Uterus (tissue), 3 donors: ENCODE measurements at regions not wholly inside any gene's neighbourhood (a gene's known extent, or its start where the extent isn't known, plus 50 kb on each side); places are given as distances from the start of the nearest gene placed in this dataset.

Experiments used
- DNase-seq, 2 donors: peaks; one replicate each; pipeline ENCODE4 v3.0.0-alpha.2; 2019 to 2020
- H3K27ac ChIP-seq, 2 donors: fragments of 200-600 bp; sonication (generic); 1 replicate in 1 of 2; 2 replicates in 1 of 2; pipeline ENCODE4 v1.5.1; 2016 to 2018
- H3K27me3 ChIP-seq, 2 donors: fragments of 200-600 bp; sonication (generic); one replicate each; pipeline ENCODE4 v1.5.1; 2018 to 2019; ENCODE audit warnings: control low read depth in 1 of 2
- H3K36me3 ChIP-seq, 2 donors: fragments of 200-600 bp; sonication (generic); one replicate each; pipeline ENCODE4 v1.5.1; 2019; ENCODE audit warnings: control low read depth in 1 of 2
- H3K4me1 ChIP-seq, 2 donors: fragments of 200-600 bp; sonication (generic); one replicate each; pipeline ENCODE4 v1.5.1; 2018 to 2019; ENCODE audit warnings: control low read depth in 1 of 2
- H3K4me3 ChIP-seq, 2 donors: fragments of 200-600 bp; sonication (generic); 1 replicate in 1 of 2; 2 replicates in 1 of 2; pipeline ENCODE4 v1.5.1; 2018 to 2019; ENCODE audit warnings: mild to moderate bottlenecking in 1 of 2
- H3K9me3 ChIP-seq, 2 donors: fragments of 200-600 bp; sonication (generic); one replicate each; pipeline ENCODE4 v1.5.1; 2019; ENCODE audit warnings: control low read depth in 1 of 2
- POLR2A ChIP-seq, 2 donors: fragments of 450-650 bp; IDR thresholded peaks; one replicate each; pipeline ENCODE4 v1.6.1; 2016; ENCODE audit warnings: antibody characterized with exemption in 2 of 2, mild to moderate bottlenecking in 1 of 2, moderate library complexity in 1 of 2
- intact Hi-C: fragments of 100-400 bp; cut with DNase I; formaldehyde crosslinking; loops from one replicate; pipeline ENCODE4 v1.15.1; 2023; ENCODE audit warnings: low total_unique reads
- TF ChIP-seq, protein P1 (sequence below), 4 experiments: fragments of 200-600 bp in 2 of 4; fragments of 450-650 bp in 2 of 4; sonication (generic) in 2 of 4; IDR thresholded peaks; one replicate each; pipeline ENCODE4 v1.5.1; 2016 to 2019; ENCODE audit warnings: antibody characterized with exemption in 4 of 4, mild to moderate bottlenecking in 2 of 4, moderate library complexity in 1 of 4
- donor health status: DM: yes; HTN: yes; CAD: no.

DNA sequence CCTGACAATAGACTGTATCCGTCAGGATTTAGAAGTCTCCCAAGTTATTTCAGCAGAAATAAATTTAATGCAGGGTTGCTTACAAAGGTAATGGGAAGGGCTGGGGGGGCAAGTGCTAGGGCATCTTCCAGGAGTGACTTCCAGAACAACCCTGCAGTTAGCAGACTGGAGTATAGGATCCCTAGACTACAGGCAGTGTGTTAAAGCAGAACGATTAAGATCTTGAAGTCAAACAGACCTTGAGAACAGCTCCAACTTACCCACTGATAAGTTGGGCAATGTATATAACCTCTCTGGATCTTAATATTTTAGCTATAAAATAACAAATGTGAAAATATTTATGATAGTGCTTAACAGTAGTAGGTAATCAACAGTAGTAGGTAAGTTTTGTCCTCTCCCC, 113.6 kb upstream of the LIFR start:
- no peak for DNase-seq
- H3K27ac ChIP-seq, result no peak overlapping the region
- intact Hi-C loops, result no loop called here
- H3K4me3 ChIP-seq, result no peak overlapping the region
- H3K4me1 ChIP-seq, result no peaks in the 10 kb centered on the region
- no peaks in the 10 kb centered on the region for H3K36me3 ChIP-seq
- no peaks in the 10 kb centered on the region for H3K27me3 ChIP-seq
- H3K9me3 ChIP-seq, result no peaks in the 10 kb centered on the region
- TF ChIP-seq POLR2A (IDR thresholded peaks at IDR 0.05), result no peak
- TF ChIP-seq, protein P1, sequence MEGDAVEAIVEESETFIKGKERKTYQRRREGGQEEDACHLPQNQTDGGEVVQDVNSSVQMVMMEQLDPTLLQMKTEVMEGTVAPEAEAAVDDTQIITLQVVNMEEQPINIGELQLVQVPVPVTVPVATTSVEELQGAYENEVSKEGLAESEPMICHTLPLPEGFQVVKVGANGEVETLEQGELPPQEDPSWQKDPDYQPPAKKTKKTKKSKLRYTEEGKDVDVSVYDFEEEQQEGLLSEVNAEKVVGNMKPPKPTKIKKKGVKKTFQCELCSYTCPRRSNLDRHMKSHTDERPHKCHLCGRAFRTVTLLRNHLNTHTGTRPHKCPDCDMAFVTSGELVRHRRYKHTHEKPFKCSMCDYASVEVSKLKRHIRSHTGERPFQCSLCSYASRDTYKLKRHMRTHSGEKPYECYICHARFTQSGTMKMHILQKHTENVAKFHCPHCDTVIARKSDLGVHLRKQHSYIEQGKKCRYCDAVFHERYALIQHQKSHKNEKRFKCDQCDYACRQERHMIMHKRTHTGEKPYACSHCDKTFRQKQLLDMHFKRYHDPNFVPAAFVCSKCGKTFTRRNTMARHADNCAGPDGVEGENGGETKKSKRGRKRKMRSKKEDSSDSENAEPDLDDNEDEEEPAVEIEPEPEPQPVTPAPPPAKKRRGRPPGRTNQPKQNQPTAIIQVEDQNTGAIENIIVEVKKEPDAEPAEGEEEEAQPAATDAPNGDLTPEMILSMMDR (IDR thresholded peaks at IDR 0.05), result no peak

DNA sequence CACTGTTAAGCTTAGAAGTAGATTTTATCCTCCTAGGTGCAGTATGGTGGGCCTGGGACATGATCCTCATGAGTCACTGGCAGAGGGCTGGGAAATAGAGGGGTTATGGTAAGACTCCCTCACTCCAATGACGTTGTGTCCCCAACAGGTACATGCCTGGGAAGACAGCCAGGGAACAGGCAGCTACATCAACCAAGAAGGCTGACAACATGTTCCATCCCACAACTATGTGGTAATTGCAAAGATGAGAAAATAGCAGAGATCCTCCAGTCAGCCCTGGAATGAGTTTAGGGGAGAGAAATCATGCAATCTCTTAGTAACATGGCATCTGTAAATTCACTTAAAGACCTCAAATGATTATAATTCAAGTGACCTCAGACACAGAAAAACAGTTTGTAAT, 114.4 kb upstream of the LIFR start:
- Histone ChIP-seq H3K27ac (no peak overlapping the region), H3K4me3 (no peak overlapping the region), H3K36me3 (no peaks in the 10 kb centered on the region), H3K4me1 (no peaks in the 10 kb centered on the region), H3K27me3 (no peaks in the 10 kb centered on the region), H3K9me3 (no peaks in the 10 kb centered on the region)
- intact Hi-C loops, result no loop called here
- TF ChIP-seq, protein P1 (IDR thresholded peaks at IDR 0.05), result no peak
- TF ChIP-seq POLR2A (IDR thresholded peaks at IDR 0.05), result no peak
- DNase-seq, result no peak

DNA sequence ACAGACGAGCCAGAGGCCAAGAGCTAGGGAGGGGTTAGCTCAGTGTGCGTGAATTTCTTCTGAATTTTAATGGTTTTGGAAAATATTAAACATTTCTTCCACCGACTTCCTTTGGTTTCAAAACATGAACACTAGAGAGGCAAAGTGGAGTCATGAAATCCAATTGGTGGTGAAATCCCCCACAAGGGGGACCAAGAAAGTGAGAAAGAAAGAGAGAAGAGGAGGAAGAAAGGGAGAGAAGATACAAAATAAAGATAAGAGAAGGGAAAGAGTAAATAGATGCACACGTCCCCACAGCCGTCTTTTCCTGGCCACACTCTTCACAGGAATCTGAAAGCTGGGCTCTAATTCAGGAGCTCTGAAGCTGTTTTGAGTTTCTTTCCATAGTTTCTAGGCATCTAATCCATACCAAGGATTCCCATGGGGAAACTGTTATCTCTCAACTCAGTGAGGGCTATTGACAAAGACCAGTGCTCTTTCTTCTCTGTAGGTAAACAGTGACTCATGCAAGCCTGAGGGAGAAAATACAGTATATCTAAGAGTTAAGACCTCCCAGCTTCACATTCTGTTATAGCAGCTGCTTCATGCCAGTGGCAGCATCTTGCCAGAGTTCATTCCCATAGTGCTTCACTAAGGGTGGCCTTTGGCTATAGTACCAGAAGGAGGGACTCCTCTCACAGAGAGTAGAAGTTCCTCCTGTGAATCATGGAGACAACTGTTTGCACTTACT, 115.8 kb upstream of the LIFR start:
- no peaks in the 10 kb centered on the region for H3K4me1 ChIP-seq
- H3K27me3 ChIP-seq, result no peaks in the 10 kb centered on the region
- intact Hi-C loops, result no loop called here
- no peak for DNase-seq
- no peaks in the 10 kb centered on the region for H3K9me3 ChIP-seq
- H3K27ac ChIP-seq, result no peak overlapping the region
- no peak for TF ChIP-seq POLR2A (IDR thresholded peaks at IDR 0.05)
- TF ChIP-seq, protein P1 (IDR thresholded peaks at IDR 0.05), result no peak
- H3K36me3 ChIP-seq, result no peaks in the 10 kb centered on the region
- H3K4me3 ChIP-seq, result no peak overlapping the region

DNA sequence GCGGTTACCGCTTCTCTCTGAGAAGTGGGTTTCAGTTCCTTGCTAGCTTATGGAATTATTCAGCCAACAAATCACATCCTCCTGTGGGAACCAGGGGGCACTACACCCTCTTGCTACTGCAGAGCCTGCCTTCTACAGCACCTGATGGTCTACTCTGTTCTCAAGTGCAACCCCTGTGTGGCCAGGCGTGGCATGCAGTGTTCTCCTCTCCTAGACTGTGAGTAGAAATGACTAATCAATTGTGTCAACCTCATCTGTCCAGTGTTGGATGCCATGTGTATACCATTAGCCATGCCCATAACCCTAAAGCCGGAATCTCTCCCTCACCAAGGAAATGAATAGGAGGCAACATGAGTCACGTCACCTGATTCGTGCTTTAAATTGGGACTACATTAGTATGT, 117.2 kb upstream of the LIFR start:
- H3K27me3 ChIP-seq, result no peaks in the 10 kb centered on the region
- TF ChIP-seq, protein P1 (IDR thresholded peaks at IDR 0.05), result no peak
- no peak for TF ChIP-seq POLR2A (IDR thresholded peaks at IDR 0.05)
- intact Hi-C loops, result no loop called here
- no peak for DNase-seq
- H3K4me1 ChIP-seq, result no peaks in the 10 kb centered on the region
- no peaks in the 10 kb centered on the region for H3K36me3 ChIP-seq
- no peak overlapping the region for H3K27ac ChIP-seq
- no peaks in the 10 kb centered on the region for H3K9me3 ChIP-seq
- no peak overlapping the region for H3K4me3 ChIP-seq

DNA sequence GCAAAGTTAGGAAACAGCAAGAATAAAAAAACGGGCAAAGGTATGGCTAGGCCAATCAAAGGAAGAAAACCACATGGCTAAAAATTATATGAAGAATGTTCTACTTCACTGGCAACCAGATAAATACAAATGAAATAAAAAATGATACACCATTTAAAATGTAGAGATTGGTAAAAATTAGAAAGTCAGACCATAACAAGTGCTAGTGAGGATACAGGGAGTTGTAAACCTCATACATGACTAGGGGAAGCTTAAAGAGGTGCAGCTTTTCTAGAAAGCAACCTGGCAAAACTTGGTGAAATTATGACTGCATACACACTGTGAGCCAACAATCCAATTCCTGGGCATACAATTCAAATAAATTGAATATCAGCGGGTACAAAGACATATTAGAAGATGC, 119.0 kb upstream of the LIFR start:
- no peaks in the 10 kb centered on the region for H3K9me3 ChIP-seq
- no peak for DNase-seq
- no peak for TF ChIP-seq POLR2A (IDR thresholded peaks at IDR 0.05)
- H3K4me1 ChIP-seq, result no peaks in the 10 kb centered on the region
- intact Hi-C loops, result no loop called here
- no peaks in the 10 kb centered on the region for H3K36me3 ChIP-seq
- H3K27me3 ChIP-seq, result no peaks in the 10 kb centered on the region
- no peak overlapping the region for H3K27ac ChIP-seq
- H3K4me3 ChIP-seq, result no peak overlapping the region

DNA sequence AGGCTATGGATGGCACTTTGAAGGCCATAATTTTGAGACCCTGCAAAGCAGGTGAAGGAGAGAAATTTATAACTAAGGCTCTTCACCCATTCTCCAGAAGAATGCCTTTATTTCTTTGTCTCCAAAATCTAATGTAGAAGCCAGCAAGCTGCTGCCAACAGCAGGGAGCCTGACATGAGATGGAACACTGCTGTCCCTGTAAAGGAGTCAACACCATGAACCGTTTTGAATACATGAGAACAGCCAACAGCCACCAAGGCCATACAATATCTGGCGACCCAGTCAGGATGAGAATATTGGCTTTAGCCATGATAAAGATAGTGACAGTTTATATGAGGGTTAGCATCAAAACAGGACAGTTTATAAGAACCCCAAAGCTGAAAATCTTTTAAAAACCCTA, 121.2 kb upstream of the LIFR start:
- H3K27ac ChIP-seq, result no peak overlapping the region
- no peaks in the 10 kb centered on the region for H3K4me1 ChIP-seq
- H3K4me3 ChIP-seq, result no peak overlapping the region
- H3K36me3 ChIP-seq, result no peaks in the 10 kb centered on the region
- no peak for DNase-seq
- intact Hi-C loops, result no loop called here
- no peaks in the 10 kb centered on the region for H3K9me3 ChIP-seq
- no peaks in the 10 kb centered on the region for H3K27me3 ChIP-seq
- no peak for TF ChIP-seq POLR2A (IDR thresholded peaks at IDR 0.05)
- TF ChIP-seq, protein P1 (IDR thresholded peaks at IDR 0.05), result no peak
